ENCODE measurements at regions not wholly inside any gene's neighbourhood (a gene's known extent, or its start where the extent isn't known, plus 50 kb on each side); places are given as distances from the start of the nearest gene placed in this dataset.

- TF ChIP-seq CTCF (IDR thresholded peaks at IDR 0.05) = no peak
- no peak for TF ChIP-seq EP300 (IDR thresholded peaks at IDR 0.05)
- TF ChIP-seq POLR2A (IDR thresholded peaks at IDR 0.05) = no peak
Observed at GRCh38 chr16:55925242-55925641, 50.1 kb upstream of the CES5A start.
